GM18519 (cell line): ENCODE measurements at regions not wholly inside any gene's neighbourhood (a gene's known extent, or its start where the extent isn't known, plus 50 kb on each side); places are given as distances from the start of the nearest gene placed in this dataset.

Experiments
- ATAC-seq: cut with Tn5 transposase; IDR thresholded peaks from one replicate; pipeline ENCODE4 v1.9.1; 2021; ENCODE audit warnings: mild to moderate bottlenecking, moderate library complexity; ENCODE audit not compliant: unreplicated experiment, low FRiP score

- ATAC-seq = no peak
Measured at GRCh38 chr5:114678778-114679177, 316.9 kb downstream of the KCNN2 start.

- ATAC-seq = no peak
Measured at GRCh38 chr5:114665551-114665950, 303.7 kb downstream of the KCNN2 start.

DNA sequence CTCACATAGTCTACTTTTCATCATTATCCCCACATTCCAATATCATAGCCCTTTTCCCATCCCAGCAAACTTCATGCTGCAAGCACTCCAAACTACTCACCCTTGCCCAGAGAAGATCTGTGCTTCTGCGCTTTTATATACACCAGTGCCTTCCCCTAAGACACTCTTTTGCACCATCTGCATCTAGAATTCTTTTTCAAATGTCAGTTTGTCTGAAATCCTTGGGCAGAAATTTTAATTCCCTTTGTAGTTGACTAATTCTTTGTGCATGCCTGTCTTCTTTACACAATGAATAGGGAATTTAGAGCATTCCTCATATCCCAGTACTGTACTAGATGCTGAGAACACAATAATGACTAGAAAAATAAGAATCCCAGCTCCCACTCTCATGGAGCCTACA is 298.9 kb downstream of the KCNN2 start:
- no peak for ATAC-seq

- no peak for ATAC-seq
Measured at GRCh38 chr5:114658194-114658593, 296.3 kb downstream of the KCNN2 start.

GRCh38 chr5:114657342-114658130 is 295.7 kb downstream of the KCNN2 start:
- no peak for ATAC-seq

DNA sequence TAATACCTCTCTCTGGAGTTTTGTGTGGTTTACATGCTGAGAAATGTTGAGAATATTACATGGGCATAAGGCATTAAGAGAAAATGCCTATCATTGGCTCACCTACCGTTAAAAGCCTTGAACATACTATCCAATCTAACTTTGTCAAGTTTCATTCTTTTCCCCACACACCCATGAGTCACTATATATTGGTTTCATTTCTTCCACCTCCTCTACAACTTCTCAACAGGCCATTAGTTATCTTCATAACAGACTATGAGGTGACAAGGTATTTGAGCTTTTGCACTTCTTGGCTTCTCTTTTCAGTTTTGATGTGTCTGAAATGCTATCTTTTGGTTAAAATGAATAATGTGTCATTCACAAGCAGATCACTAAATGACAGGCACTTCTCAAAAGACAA is 288.0 kb downstream of the KCNN2 start:
- ATAC-seq = no peak

- ATAC-seq = no peak
Measured at GRCh38 chr5:114648940-114649339, 287.1 kb downstream of the KCNN2 start.

- no peak for ATAC-seq
Measured at GRCh38 chr5:114644576-114644975, 282.7 kb downstream of the KCNN2 start.

GRCh38 chr5:114636271-114636670 is 274.4 kb downstream of the KCNN2 start:
- ATAC-seq = no peak

DNA sequence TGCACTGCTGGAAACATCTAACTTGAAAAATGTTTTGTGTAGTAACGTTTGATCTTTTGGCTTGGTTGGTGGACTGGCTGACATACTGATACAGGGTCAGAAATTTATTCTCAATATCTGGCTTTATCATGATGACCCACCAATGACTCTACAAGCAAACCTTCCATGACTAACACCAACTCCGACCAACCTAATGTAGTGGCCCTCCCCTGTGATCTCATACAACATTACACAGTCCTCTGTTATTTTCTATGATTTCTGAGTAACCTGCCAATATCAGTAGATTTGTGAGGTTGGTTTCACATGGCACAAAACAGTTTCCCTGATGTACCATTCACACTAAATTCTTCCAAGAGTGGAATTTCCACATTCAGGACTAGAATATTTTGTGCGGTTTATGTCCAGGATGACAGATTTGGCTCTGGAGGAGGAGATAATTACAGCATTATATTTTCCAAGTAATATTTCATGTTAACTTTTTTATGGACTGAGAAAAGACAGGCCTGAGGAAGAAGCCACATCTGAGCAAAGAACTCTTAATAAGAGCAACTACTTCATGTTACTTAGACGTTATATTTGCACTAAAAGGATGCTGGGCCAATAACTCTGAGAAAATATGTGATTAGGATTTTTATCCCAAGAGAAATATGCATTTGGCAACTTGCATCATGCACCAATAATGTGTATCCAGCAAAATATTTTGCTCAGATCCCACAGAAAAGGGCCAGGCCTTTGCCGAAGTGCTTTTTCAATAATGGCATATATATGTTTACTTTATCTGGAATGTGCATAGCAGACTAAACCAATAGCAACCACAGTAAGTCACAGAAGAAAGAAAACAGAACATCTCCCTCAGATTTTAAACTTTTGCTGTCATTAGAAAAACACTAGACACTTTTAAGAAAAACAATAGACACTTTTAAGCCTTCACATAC is 273.4 kb downstream of the KCNN2 start:
- no peak for ATAC-seq

GRCh38 chr5:114634517-114634916 is 272.6 kb downstream of the KCNN2 start:
- no peak for ATAC-seq

GRCh38 chr5:114612406-114612805 is 250.5 kb downstream of the KCNN2 start:
- ATAC-seq = no peak

GRCh38 chr5:114581136-114581535 is 219.3 kb downstream of the KCNN2 start:
- ATAC-seq = no peak

DNA sequence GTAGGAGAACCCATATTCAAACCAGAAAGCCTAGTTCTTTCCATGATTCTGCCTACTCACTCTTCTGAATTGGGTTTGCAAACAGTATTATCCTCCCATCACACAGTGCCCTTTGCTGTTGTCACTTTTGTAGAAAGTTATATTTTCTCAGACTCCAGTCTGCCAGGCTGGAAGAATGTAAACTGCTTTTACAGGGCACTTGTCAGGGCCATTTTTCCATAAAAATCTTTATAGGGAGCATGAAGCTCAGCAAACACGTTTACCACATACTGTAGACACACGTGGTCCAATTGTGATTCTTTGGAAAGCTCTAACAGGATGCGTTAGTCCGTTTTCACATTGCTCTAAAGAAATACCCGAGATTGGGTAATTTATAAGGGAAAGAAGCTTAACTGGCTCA is 204.0 kb downstream of the KCNN2 start:
- no peak for ATAC-seq

DNA sequence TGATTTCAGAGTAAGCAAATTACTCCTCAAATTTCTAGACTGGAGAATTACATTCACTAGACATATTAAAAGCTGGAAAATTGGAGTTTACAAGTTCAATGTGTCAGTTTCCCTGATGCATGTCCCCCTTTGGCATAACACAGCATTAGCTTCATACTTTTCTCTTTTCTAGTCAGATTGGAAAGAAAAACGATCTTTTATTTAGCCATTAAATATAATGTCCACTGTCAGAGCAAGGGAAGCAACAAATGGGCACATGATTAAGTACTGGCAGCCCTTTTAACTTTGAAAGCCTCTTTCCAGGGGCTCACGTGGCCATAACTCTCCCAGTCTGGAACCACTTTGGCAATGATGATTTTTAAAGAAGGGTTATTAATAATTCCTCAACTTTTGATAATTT is 203.3 kb downstream of the KCNN2 start:
- ATAC-seq = no peak

GRCh38 chr5:114561415-114561814 is 199.5 kb downstream of the KCNN2 start:
- no peak for ATAC-seq
